ENCODE measurements at regions not wholly inside any gene's neighbourhood (a gene's known extent, or its start where the extent isn't known, plus 50 kb on each side); places are given as distances from the start of the nearest gene placed in this dataset.

DNA sequence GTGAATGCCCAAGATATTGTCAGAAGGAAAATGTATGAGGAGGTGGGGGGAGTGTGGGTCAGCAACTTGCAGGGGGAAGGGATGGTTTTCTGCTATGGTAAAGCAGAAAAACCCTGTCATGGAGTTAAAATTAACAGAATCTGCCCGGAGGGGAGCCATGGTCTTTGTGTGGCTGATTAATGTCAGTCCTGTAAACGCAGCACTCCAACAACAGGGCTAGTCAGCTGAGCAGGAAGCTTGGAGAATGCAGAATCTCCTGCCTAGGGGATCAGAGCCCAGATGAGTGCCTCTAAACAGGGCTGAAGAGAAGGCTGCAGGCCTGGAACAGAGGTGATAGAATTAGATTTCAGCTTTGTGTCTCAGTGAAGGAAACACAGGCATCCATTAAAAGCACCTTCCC lies 140.9 kb upstream of the MTNR1B start:
- Histone ChIP-seq H3K9me2 (replicated peaks; ENCODE audit: low read length) (no peaks in the 10 kb centered on the region), H3K36me3 (ENCODE audit: low read depth, low read length) (no peaks in the 10 kb centered on the region), H4K20me1 (ENCODE audit: low read length) (no peaks in the 10 kb centered on the region), H3K4me2 (ENCODE audit: low read length) (no peak overlapping the region), H3K9me3 (ENCODE audit: low read length) (peaks cover 14% of the 10 kb centered on the region; the same call in 1 of the 2 replicates), H3K27ac (ENCODE audit: low read length) (no peak overlapping the region), H3K9ac (ENCODE audit: low read length) (no peak overlapping the region), H3K79me2 (ENCODE audit: low read length) (no peaks in the 10 kb centered on the region), H2AFZ (ENCODE audit: low read length) (no peak overlapping the region), H3K4me1 (ENCODE audit: insufficient read depth, low read length) (no peaks in the 10 kb centered on the region), H3K4me3 (ENCODE audit: low read length) (no peak overlapping the region), H3F3A (ENCODE audit: low read length, unreplicated experiment) (no peaks in the 10 kb centered on the region), H3K27me3 (ENCODE audit: low read length) (no peaks in the 10 kb centered on the region)
- BruUV-seq (replicated peaks), result no TSS peak
- ChIA-PET POLR2A (ENCODE audit: unreplicated experiment) (no interaction called here), CTCF (no interaction called here)
- TF ChIP-seq, protein P1, sequence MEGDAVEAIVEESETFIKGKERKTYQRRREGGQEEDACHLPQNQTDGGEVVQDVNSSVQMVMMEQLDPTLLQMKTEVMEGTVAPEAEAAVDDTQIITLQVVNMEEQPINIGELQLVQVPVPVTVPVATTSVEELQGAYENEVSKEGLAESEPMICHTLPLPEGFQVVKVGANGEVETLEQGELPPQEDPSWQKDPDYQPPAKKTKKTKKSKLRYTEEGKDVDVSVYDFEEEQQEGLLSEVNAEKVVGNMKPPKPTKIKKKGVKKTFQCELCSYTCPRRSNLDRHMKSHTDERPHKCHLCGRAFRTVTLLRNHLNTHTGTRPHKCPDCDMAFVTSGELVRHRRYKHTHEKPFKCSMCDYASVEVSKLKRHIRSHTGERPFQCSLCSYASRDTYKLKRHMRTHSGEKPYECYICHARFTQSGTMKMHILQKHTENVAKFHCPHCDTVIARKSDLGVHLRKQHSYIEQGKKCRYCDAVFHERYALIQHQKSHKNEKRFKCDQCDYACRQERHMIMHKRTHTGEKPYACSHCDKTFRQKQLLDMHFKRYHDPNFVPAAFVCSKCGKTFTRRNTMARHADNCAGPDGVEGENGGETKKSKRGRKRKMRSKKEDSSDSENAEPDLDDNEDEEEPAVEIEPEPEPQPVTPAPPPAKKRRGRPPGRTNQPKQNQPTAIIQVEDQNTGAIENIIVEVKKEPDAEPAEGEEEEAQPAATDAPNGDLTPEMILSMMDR (conservative IDR thresholded peaks at IDR 0.05; ENCODE audit: low read depth, low read length), result no peak
- TF ChIP-seq EZH2phosphoT487 (IDR thresholded peaks at IDR 0.05; ENCODE audit: borderline replicate concordance, low read length), result no peak
- TF ChIP-seq EZH2 (IDR thresholded peaks at IDR 0.05; ENCODE audit: low read length, unreplicated experiment), result no peak
- no peak for DNase-seq
- intact Hi-C loops (cut with micrococcal nuclease), result no loop called here
- ATAC-seq, result no peak

DNA sequence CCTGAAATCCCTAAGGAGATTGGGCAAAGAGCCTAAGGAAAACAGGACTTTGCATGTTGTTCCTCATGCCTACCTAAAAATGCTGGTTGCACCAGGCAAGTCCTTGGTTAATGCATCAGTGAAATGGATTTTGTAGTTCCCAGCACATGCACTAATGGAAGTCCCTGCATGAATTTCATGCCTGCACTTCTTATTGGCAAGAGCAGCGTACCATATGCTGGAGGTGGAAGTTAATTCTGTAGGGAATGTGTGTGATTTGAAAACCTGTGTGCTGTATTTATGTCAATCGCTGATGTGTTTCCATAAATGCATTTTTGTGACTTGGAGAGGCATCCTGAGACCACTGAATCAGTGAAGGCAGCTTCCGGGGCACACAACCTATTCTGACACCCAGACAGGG lies 140.3 kb upstream of the MTNR1B start:
- Histone ChIP-seq H2AFZ (ENCODE audit: low read length) (no peak overlapping the region), H3K27me3 (ENCODE audit: low read length) (no peaks in the 10 kb centered on the region), H3K36me3 (ENCODE audit: low read depth, low read length) (no peaks in the 10 kb centered on the region), H3F3A (ENCODE audit: low read length, unreplicated experiment) (no peaks in the 10 kb centered on the region), H3K27ac (ENCODE audit: low read length) (no peak overlapping the region), H3K79me2 (ENCODE audit: low read length) (no peaks in the 10 kb centered on the region), H4K20me1 (ENCODE audit: low read length) (no peaks in the 10 kb centered on the region), H3K9ac (ENCODE audit: low read length) (no peak overlapping the region), H3K4me3 (ENCODE audit: low read length) (no peak overlapping the region), H3K9me3 (ENCODE audit: low read length) (peaks cover 14% of the 10 kb centered on the region; the same call in 1 of the 2 replicates), H3K9me2 (replicated peaks; ENCODE audit: low read length) (no peaks in the 10 kb centered on the region), H3K4me2 (ENCODE audit: low read length) (no peak overlapping the region), H3K4me1 (ENCODE audit: insufficient read depth, low read length) (no peaks in the 10 kb centered on the region)
- BruUV-seq (replicated peaks), result no TSS peak
- DNase-seq (no peak), ATAC-seq (no peak)
- intact Hi-C loops (cut with micrococcal nuclease), result no loop called here
- TF ChIP-seq, protein P1 (conservative IDR thresholded peaks at IDR 0.05; ENCODE audit: low read depth, low read length), result no peak
- TF ChIP-seq EZH2phosphoT487 (IDR thresholded peaks at IDR 0.05; ENCODE audit: borderline replicate concordance, low read length) (no peak), EZH2 (IDR thresholded peaks at IDR 0.05; ENCODE audit: low read length, unreplicated experiment) (no peak)
- POLR2A ChIA-PET (ENCODE audit: unreplicated experiment), result no interaction called here
- CTCF ChIA-PET, result no interaction called here

DNA sequence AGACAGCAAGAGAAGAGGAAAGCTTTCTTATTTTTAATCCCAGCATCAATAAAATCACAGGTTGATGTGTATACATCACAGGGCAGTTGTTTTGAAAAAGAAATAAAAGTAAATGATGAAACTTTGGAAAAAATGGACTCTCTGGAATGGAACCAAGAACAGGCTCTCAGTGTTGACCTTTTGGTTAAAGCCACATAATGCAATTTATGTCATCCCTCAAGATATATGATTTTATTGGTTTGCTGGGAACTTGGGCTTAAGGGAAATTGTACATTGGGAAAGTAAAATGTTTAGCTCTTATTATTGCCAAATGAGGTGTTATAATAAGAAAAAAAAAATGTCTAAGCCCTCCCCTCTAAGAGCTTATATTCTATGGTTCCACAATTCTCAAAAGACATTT lies 139.8 kb upstream of the MTNR1B start:
- CTCF ChIA-PET, result no interaction called here
- Histone ChIP-seq H3K36me3 (ENCODE audit: low read depth, low read length) (no peaks in the 10 kb centered on the region), H3K27me3 (ENCODE audit: low read length) (no peaks in the 10 kb centered on the region), H3K4me3 (ENCODE audit: low read length) (no peak overlapping the region), H3K79me2 (ENCODE audit: low read length) (no peaks in the 10 kb centered on the region), H2AFZ (ENCODE audit: low read length) (no peak overlapping the region), H3K4me2 (ENCODE audit: low read length) (no peak overlapping the region), H3F3A (ENCODE audit: low read length, unreplicated experiment) (no peaks in the 10 kb centered on the region), H4K20me1 (ENCODE audit: low read length) (no peaks in the 10 kb centered on the region), H3K9ac (ENCODE audit: low read length) (no peak overlapping the region), H3K9me3 (ENCODE audit: low read length) (peaks cover 14% of the 10 kb centered on the region; the same call in 1 of the 2 replicates), H3K9me2 (replicated peaks; ENCODE audit: low read length) (no peaks in the 10 kb centered on the region), H3K4me1 (ENCODE audit: insufficient read depth, low read length) (no peaks in the 10 kb centered on the region), H3K27ac (ENCODE audit: low read length) (no peak overlapping the region)
- no TSS peak for BruUV-seq (replicated peaks)
- no peak for DNase-seq
- TF ChIP-seq EZH2phosphoT487 (IDR thresholded peaks at IDR 0.05; ENCODE audit: borderline replicate concordance, low read length) (no peak), EZH2 (IDR thresholded peaks at IDR 0.05; ENCODE audit: low read length, unreplicated experiment) (no peak)
- TF ChIP-seq, protein P1 (conservative IDR thresholded peaks at IDR 0.05; ENCODE audit: low read depth, low read length), result no peak
- POLR2A ChIA-PET (ENCODE audit: unreplicated experiment), result interaction anchor here (0.6 kb wide), 1 partner anchor 56 kb away, joined by 3 read pairs; no protein-coding TSS in a partner anchor
- intact Hi-C loops (cut with micrococcal nuclease), result no loop called here
- ATAC-seq, result no peak
